HEK293 (cell line): ENCODE measurements at regions not wholly inside any gene's neighbourhood (a gene's known extent, or its start where the extent isn't known, plus 50 kb on each side); places are given as distances from the start of the nearest gene placed in this dataset.

Experiments used
- CTCF ChIP-seq: fragments of 450-650 bp; formaldehyde crosslinking; IDR thresholded peaks from 2 replicates; pipeline ENCODE4 v1.5.1; 2016; ENCODE audit warnings: missing biosample characterization, missing genetic modification characterization
- KLF10 ChIP-seq: fragments of 450-650 bp; IDR thresholded peaks from 2 replicates; pipeline ENCODE4 v1.5.1; 2018; ENCODE audit warnings: missing biosample characterization, mild to moderate bottlenecking, missing genetic modification characterization
- PRDM1 ChIP-seq: fragments of 450-650 bp; formaldehyde crosslinking; IDR thresholded peaks from 2 replicates; pipeline ENCODE4; 2016; ENCODE audit warnings: missing biosample characterization, missing genetic modification characterization
- ZNF211 ChIP-seq: fragments of 450-650 bp; formaldehyde crosslinking; IDR thresholded peaks from 2 replicates; pipeline ENCODE4 v1.5.1; 2016; ENCODE audit warnings: low read depth, missing biosample characterization, missing genetic modification characterization
- ZNF24 ChIP-seq: fragments of 450-650 bp; formaldehyde crosslinking; IDR thresholded peaks from 2 replicates; pipeline ENCODE4 v1.5.1; 2016; ENCODE audit warnings: missing biosample characterization, missing genetic modification characterization
- ZNF274 ChIP-seq, 2 experiments: fragments of 200-500 bp in 1 of 2; fragments of 450-650 bp in 1 of 2; sonication (Bioruptor generic) in 1 of 2; formaldehyde crosslinking in 1 of 2; IDR thresholded peaks; 2 replicates each; pipeline versions ENCODE4 v1.5.1 to v1.6.1; 2014 to 2016; ENCODE audit warnings: borderline replicate concordance in 1 of 2, inconsistent platforms in 1 of 2, low read length in 1 of 2, missing biosample characterization in 1 of 2, missing genetic modification characterization in 1 of 2
- ZNF449 ChIP-seq: fragments of 450-650 bp; formaldehyde crosslinking; IDR thresholded peaks from 2 replicates; pipeline ENCODE4 v1.5.1; 2017; ENCODE audit warnings: missing biosample characterization, mild to moderate bottlenecking, missing genetic modification characterization, moderate library complexity
- ZNF621 ChIP-seq: fragments of 450-650 bp; formaldehyde crosslinking; IDR thresholded peaks from 2 replicates; pipeline ENCODE4 v1.5.1; 2017; ENCODE audit warnings: missing biosample characterization, missing genetic modification characterization
- ZNF830 ChIP-seq: fragments of 450-650 bp; IDR thresholded peaks from 2 replicates; pipeline ENCODE4 v1.5.0; 2018; ENCODE audit warnings: missing biosample characterization, missing genetic modification characterization, low read depth, mild to moderate bottlenecking, moderate library complexity

GRCh38 chr11:97202613-97203292 is 812.9 kb downstream of the JRKL start:
- TF ChIP-seq ZNF830 (no peak), ZNF621 (no peak), ZNF274 (IDR thresholded peaks at IDR 0.05; ENCODE audit: low read length) (no peak), ZNF274 (tag by site-specific recombination; IDR thresholded peaks at IDR 0.05; ENCODE audit: borderline replicate concordance) (no peak), CTCF (tag by site-specific recombination) (no peak), ZNF449 (tag by site-specific recombination) (no peak), PRDM1 (no peak), ZNF211 (no peak), ZNF24 (no peak), KLF10 (no peak)
